Chondrocyte (in vitro differentiated cells): ENCODE measurements at regions not wholly inside any gene's neighbourhood (a gene's known extent, or its start where the extent isn't known, plus 50 kb on each side); places are given as distances from the start of the nearest gene placed in this dataset.

Experiments used
- DNase-seq: peaks from one replicate; pipeline ENCODE4 v3.0.0; 2021; ENCODE audit warnings: mixed read lengths, low spot score
- H3K27ac Mint-ChIP-seq: one replicate; pipeline ENCODE4 v1.8.0; 2021; ENCODE audit warnings: mild to moderate bottlenecking, moderate library complexity, mixed read lengths; ENCODE audit not compliant: unreplicated experiment
- H3K27me3 Mint-ChIP-seq: 2 replicates; pipeline ENCODE4 v1.8.0; 2021; ENCODE audit warnings: low read depth, mixed read lengths
- H3K36me3 Mint-ChIP-seq: 2 replicates; pipeline ENCODE4 v1.8.0; 2021; ENCODE audit warnings: low read depth, mixed read lengths
- H3K4me1 Mint-ChIP-seq: 2 replicates; pipeline ENCODE4 v1.8.0; 2021; ENCODE audit warnings: low read depth, mild to moderate bottlenecking, mixed read lengths
- H3K4me3 Mint-ChIP-seq: one replicate; pipeline ENCODE4 v1.8.0; 2021; ENCODE audit warnings: mild to moderate bottlenecking, moderate library complexity, mixed read lengths; ENCODE audit not compliant: unreplicated experiment
- H3K9me3 Mint-ChIP-seq: 2 replicates; pipeline ENCODE4 v1.8.0; 2021; ENCODE audit warnings: low read depth, mixed read lengths
- CTCF ChIP-seq: fragments of 200-600 bp; sonication (generic); IDR thresholded peaks from 2 replicates; pipeline ENCODE4 v1.5.0; 2021; ENCODE audit warnings: antibody characterized with exemption, mild to moderate bottlenecking, moderate library complexity

GRCh38 chr16:72282362-72282761, 110.4 kb upstream of the PMFBP1 start:
- H3K36me3 Mint-ChIP-seq = peaks cover 2% of the 10 kb centered on the region
- no peak for DNase-seq
- no peak overlapping the region for H3K4me3 Mint-ChIP-seq
- no peak for TF ChIP-seq CTCF
- H3K27ac Mint-ChIP-seq = no peak overlapping the region
- H3K9me3 Mint-ChIP-seq = no peaks in the 10 kb centered on the region
- peaks cover 14% of the 10 kb centered on the region for H3K4me1 Mint-ChIP-seq
- no peaks in the 10 kb centered on the region for H3K27me3 Mint-ChIP-seq

- Mint-ChIP-seq H3K36me3 (no peaks in the 10 kb centered on the region), H3K27me3 (no peaks in the 10 kb centered on the region), H3K27ac (no peak overlapping the region), H3K4me1 (peaks cover 4% of the 10 kb centered on the region), H3K9me3 (no peaks in the 10 kb centered on the region), H3K4me3 (no peak overlapping the region)
- TF ChIP-seq CTCF = no peak
- DNase-seq = no peak
Observed at GRCh38 chr16:72278301-72278700, 106.3 kb upstream of the PMFBP1 start.

- no peak for TF ChIP-seq CTCF
- Mint-ChIP-seq H3K27ac (no peak overlapping the region), H3K9me3 (no peaks in the 10 kb centered on the region), H3K36me3 (no peaks in the 10 kb centered on the region), H3K4me3 (no peak overlapping the region), H3K4me1 (peaks cover under 1% of the 10 kb centered on the region), H3K27me3 (no peaks in the 10 kb centered on the region)
- DNase-seq = no peak
Observed at GRCh38 chr16:72277749-72278148, 105.8 kb upstream of the PMFBP1 start.

GRCh38 chr16:72271699-72272240, 99.8 kb upstream of the PMFBP1 start:
- TF ChIP-seq CTCF = no peak
- Mint-ChIP-seq H3K4me3 (no peak overlapping the region), H3K9me3 (no peaks in the 10 kb centered on the region), H3K36me3 (no peaks in the 10 kb centered on the region), H3K4me1 (peaks cover 4% of the 10 kb centered on the region), H3K27me3 (no peaks in the 10 kb centered on the region), H3K27ac (no peak overlapping the region)
- DNase-seq = no peak

GRCh38 chr16:72270531-72270930, 98.6 kb upstream of the PMFBP1 start:
- no peak overlapping the region for H3K4me3 Mint-ChIP-seq
- H3K4me1 Mint-ChIP-seq = peaks cover 4% of the 10 kb centered on the region
- no peak for TF ChIP-seq CTCF
- no peaks in the 10 kb centered on the region for H3K36me3 Mint-ChIP-seq
- H3K27me3 Mint-ChIP-seq = no peaks in the 10 kb centered on the region
- H3K27ac Mint-ChIP-seq = no peak overlapping the region
- DNase-seq = no peak
- no peaks in the 10 kb centered on the region for H3K9me3 Mint-ChIP-seq
